NCI-H526 treated with DMSO at 0.1 percent for 48 hours (cell line): ENCODE measurements at regions not wholly inside any gene's neighbourhood (a gene's known extent, or its start where the extent isn't known, plus 50 kb on each side); places are given as distances from the start of the nearest gene placed in this dataset.

Experiments
- DNase-seq: peaks from one replicate; lab custom pipeline; 2025; lab: John Stamatoyannopoulos, UW

- no peak for DNase-seq
Observed at GRCh38 chr17:70021726-70022125, 53.3 kb upstream of the KCNJ16 start.

GRCh38 chr17:70022175-70022574, 52.9 kb upstream of the KCNJ16 start:
- DNase-seq, result no peak

- DNase-seq, result no peak
Observed at GRCh38 chr17:70024253-70024652, 50.8 kb upstream of the KCNJ16 start.
